K562 (cell line): ENCODE measurements at regions not wholly inside any gene's neighbourhood (a gene's known extent, or its start where the extent isn't known, plus 50 kb on each side); places are given as distances from the start of the nearest gene placed in this dataset.

Experiments used
- SMC3 ChIP-seq: conservative IDR thresholded peaks from 2 replicates; pipeline ENCODE4 v1.6.1; 2011; ENCODE audit warnings: low read depth, low read length, improper control_type of control experiment; ENCODE audit not compliant: insufficient read depth
- TF ChIP-seq, protein P1 (sequence below), 3 experiments: IDR thresholded peaks in 2 of 3; conservative IDR thresholded peaks in 1 of 3; 2 replicates each; pipeline ENCODE4 v1.5.1; 2011 to 2012; ENCODE audit warnings: low read length in 3 of 3, mild to moderate bottlenecking in 3 of 3, control low read depth in 2 of 3, improper control_type of control experiment in 1 of 3, inconsistent platforms in 1 of 3, low read depth in 1 of 3, mixed read lengths in 1 of 3, moderate library complexity in 1 of 3; ENCODE audit not compliant: insufficient read depth in 2 of 3

DNA sequence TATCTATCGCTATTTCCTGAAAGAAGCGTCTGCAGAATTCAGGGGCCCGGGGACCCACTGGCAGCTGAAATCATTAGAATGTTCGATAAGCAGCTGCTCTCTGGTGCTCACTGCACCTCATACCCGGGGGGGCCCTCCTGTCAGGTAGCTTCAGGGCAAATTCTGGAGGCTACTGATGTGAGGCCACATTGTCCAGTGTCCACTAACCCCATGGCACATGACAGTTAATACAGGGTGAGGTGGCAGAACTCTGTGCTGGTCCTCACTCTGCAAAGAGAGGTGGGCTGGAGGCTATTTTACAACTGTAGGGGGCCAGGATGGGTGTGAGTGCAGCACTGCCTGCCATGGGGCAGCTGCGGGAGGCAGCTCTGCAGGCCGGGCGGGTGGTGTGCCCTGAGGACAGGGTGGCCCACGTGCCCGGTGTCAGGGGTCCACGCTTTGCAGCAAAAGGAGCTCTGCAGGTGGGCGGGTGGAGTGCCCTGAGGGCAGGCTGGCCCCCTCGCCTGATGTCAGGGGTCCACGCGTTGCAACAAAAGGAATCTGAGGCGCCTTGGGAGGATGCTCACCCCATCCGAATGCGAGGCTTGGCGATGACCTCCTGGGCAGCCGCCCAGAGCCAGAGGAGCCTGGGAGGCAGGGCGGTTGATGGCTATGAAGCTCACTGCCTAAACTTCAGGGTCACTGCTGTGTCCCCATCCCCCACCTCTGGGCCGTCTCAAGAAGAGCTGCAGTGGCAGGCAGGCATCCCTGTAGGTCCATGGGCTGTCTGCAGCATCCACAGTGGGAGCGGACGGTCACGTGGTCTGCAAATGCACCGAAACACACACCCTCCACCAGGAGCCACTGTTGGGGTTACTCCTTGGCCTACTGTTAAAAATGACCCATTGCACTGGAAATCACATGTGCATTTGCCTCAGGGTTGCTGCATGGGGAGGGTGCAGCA lies 207.0 kb upstream of the SALL3 start:
- TF ChIP-seq, protein P1, sequence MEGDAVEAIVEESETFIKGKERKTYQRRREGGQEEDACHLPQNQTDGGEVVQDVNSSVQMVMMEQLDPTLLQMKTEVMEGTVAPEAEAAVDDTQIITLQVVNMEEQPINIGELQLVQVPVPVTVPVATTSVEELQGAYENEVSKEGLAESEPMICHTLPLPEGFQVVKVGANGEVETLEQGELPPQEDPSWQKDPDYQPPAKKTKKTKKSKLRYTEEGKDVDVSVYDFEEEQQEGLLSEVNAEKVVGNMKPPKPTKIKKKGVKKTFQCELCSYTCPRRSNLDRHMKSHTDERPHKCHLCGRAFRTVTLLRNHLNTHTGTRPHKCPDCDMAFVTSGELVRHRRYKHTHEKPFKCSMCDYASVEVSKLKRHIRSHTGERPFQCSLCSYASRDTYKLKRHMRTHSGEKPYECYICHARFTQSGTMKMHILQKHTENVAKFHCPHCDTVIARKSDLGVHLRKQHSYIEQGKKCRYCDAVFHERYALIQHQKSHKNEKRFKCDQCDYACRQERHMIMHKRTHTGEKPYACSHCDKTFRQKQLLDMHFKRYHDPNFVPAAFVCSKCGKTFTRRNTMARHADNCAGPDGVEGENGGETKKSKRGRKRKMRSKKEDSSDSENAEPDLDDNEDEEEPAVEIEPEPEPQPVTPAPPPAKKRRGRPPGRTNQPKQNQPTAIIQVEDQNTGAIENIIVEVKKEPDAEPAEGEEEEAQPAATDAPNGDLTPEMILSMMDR (IDR thresholded peaks at IDR 0.05 in 2 of 3, conservative IDR thresholded peaks at IDR 0.05 in 1 of 3; ENCODE audit: insufficient read depth in 2 of 3, low read depth in 1 of 3, low read length in 3 of 3): no peak
- no peak for TF ChIP-seq SMC3
